ENCODE measurements at regions not wholly inside any gene's neighbourhood (a gene's known extent, or its start where the extent isn't known, plus 50 kb on each side); places are given as distances from the start of the nearest gene placed in this dataset.
"Not testable (repeated sequence)": the region's sequence is repeated elsewhere in the genome, so short reads cannot be mapped to it uniquely, and the experiment has no call there.

GRCh38 chr9:67722460-67723090 lies 136.2 kb upstream of the ANKRD20A1 start:
- not testable (repeated sequence) for TF ChIP-seq CTCF (IDR thresholded peaks at IDR 0.05; ENCODE audit: low read depth, low read length); POLR2A (IDR thresholded peaks at IDR 0.05; ENCODE audit: extremely low read depth, insufficient read length)

Data from NB4 (cell line).